Stomach (tissue), 4 donors: ENCODE measurements at regions not wholly inside any gene's neighbourhood (a gene's known extent, or its start where the extent isn't known, plus 50 kb on each side); places are given as distances from the start of the nearest gene placed in this dataset.

ENCODE experiments used
- CTCF ChIP-seq, 7 experiments: fragments of 450-650 bp in 4 of 7; fragments of 200-600 bp in 3 of 7; sonication (generic) in 3 of 7; IDR thresholded peaks; one replicate each; pipeline ENCODE4 v1.5.1; 2016 to 2019; ENCODE audit warnings: antibody characterized with exemption in 7 of 7, control low read depth in 2 of 7, mild to moderate bottlenecking in 1 of 7
- EP300 ChIP-seq: sonication (generic); formaldehyde crosslinking; IDR thresholded peaks from one replicate; pipeline ENCODE4 v1.6.1; 2017; ENCODE audit warnings: antibody characterized with exemption
- POLR2A ChIP-seq, 4 donors: fragments of 450-650 bp; IDR thresholded peaks; one replicate each; pipeline ENCODE4 v1.6.1; 2016; ENCODE audit warnings: antibody characterized with exemption in 4 of 4, control low read depth in 2 of 4, mild to moderate bottlenecking in 1 of 4, moderate library complexity in 1 of 4
- POLR2AphosphoS5 ChIP-seq, 3 donors: sonication (generic); formaldehyde crosslinking; IDR thresholded peaks; one replicate each; pipeline ENCODE4 v1.6.1; 2016; ENCODE audit warnings: antibody characterized with exemption in 3 of 3

DNA sequence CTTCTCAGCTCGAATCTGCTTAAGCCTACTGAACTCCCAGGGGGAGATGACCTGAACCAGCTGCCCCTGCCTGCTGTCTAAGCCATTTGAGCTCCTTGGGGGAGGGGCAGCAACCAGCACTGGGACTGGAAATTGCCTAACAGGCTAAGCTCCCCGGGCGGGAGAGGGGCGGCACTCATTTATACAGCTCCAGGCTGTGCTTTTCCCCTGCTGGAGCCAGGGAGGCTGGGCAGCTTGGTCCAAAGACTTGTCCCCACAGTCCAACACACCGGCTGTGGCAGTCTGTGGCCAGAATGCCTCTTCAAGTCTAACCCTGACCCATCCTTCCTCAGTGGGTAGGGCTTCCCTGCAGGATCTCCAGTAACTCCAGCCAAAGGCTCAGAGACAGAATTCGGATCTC, 1241.5 kb downstream of the ROBO2 start:
- no peak for TF ChIP-seq CTCF (IDR thresholded peaks at IDR 0.05)
- no peak for TF ChIP-seq POLR2AphosphoS5 (IDR thresholded peaks at IDR 0.05)
- TF ChIP-seq POLR2A (IDR thresholded peaks at IDR 0.05): no peak
- no peak for TF ChIP-seq EP300
